Activated CD4-positive, alpha-beta T cell treated with anti-CD3 and anti-CD28 coated beads for 36 hours (primary cell): ENCODE measurements at regions not wholly inside any gene's neighbourhood (a gene's known extent, or its start where the extent isn't known, plus 50 kb on each side); places are given as distances from the start of the nearest gene placed in this dataset.

Experiments used
- ATAC-seq: fragments of 200-7000 bp; cut with Tn5 transposase; one replicate; pipeline ENCODE4 v1.10.0; 2021; ENCODE audit warnings: mild to moderate bottlenecking, moderate library complexity
- CTCF ChIA-PET: fragments of 350-600 bp; sonication (Branson Sonifier 250); formaldehyde crosslinking; loops from one replicate; lab custom pipeline; 2021; ENCODE audit warnings: antibody characterized with exemption; lab: Charles Lee
- POLR2A ChIA-PET: fragments of 350-600 bp; sonication (Branson Sonifier 250); formaldehyde crosslinking; loops from one replicate; lab custom pipeline; 2021; ENCODE audit warnings: antibody characterized with exemption, inconsistent platforms; lab: Charles Lee
- DNase-seq: peaks from one replicate; pipeline ENCODE4 v3.0.0-alpha.2; 2020
- H3K27ac Mint-ChIP-seq: one replicate; pipeline ENCODE4 v1.8.0; 2021; ENCODE audit warnings: mixed read lengths
- H3K27me3 Mint-ChIP-seq: one replicate; pipeline ENCODE4 v1.8.0; 2021; ENCODE audit warnings: mixed read lengths
- H3K36me3 Mint-ChIP-seq: one replicate; pipeline ENCODE4 v1.8.0; 2021; ENCODE audit warnings: low read depth, mixed read lengths
- H3K4me1 Mint-ChIP-seq: one replicate; pipeline ENCODE4 v1.8.0; 2021; ENCODE audit warnings: mixed read lengths
- H3K4me3 Mint-ChIP-seq: one replicate; pipeline ENCODE4 v1.8.0; 2021; ENCODE audit warnings: mild to moderate bottlenecking, moderate library complexity, mixed read lengths
- H3K9me3 Mint-ChIP-seq: one replicate; pipeline ENCODE4 v1.8.0; 2021; ENCODE audit warnings: low read depth, mixed read lengths
- intact Hi-C, 2 experiments: fragments of 100-400 bp; cut with DNase I in 1 of 2; cut with micrococcal nuclease in 1 of 2; formaldehyde crosslinking; loops; one replicate each; pipeline versions ENCODE4 v1.14.2 to v1.15.1; 2022 to 2024; cut with DNase I, micrococcal nuclease

DNA sequence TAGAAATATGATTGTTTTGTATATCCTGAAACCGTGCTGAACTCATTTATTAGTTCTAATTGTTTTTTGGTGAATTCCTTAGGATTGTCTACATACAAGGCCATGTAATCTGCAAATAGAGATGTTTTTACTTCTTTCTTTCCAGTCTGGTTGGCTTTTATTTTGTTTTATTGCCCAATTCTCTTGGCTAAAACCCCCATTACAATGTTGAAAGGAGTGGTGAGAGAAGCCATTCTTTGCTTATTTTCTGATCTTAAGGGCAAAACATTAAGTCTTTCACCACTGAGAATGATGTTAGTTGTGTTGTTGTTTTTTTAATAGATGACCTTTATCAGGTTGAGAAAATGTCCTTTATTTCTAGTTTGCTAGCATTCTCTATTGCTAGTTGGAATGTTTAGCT, 157.3 kb downstream of the NTMT2 start:
- ATAC-seq (no peak), DNase-seq (no peak)
- no peaks in the 10 kb centered on the region for H3K36me3 Mint-ChIP-seq
- H3K27ac Mint-ChIP-seq = no peak overlapping the region
- ChIA-PET POLR2A (no interaction called here), CTCF (no interaction called here)
- intact Hi-C loops = no loop called here
- H3K4me1 Mint-ChIP-seq = no peaks in the 10 kb centered on the region
- no peaks in the 10 kb centered on the region for H3K9me3 Mint-ChIP-seq
- no peak overlapping the region for H3K4me3 Mint-ChIP-seq
- peaks cover 3% of the 10 kb centered on the region for H3K27me3 Mint-ChIP-seq

DNA sequence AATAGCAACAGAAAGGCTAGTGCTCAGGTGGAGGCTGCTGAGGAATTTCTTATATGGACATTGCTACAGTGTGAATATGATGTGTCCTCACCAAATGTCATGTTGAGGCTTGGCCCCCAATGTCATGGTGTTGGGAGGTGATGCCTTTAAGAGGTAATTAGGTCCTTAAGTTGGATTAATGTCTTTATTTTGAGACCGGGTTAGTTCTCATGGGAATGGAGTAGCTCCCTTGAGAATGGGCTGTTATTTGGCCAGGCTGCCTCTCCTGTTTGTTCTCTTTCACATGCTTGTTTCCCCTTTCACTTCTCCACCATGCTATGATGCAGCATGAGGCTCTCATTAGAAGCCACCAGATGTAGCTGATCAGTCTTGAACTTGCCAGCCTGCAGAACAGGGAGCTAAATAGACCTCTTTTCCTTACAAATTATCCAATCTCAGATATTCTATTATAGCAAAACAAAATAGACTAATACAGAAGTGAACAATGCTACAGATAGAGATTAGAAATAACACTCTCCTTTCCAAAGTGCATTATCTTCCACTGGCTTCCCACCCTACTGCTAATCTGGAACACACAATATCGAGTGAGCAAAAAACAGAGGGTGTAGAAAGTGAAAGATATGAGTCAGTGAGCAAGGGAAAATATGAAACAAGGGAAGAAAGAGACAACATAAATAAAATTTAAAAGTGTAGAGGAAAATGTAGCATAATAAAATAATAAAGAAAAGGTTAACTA, 160.2 kb downstream of the NTMT2 start:
- no peak overlapping the region for H3K27ac Mint-ChIP-seq
- H3K36me3 Mint-ChIP-seq = no peaks in the 10 kb centered on the region
- no peak overlapping the region for H3K4me3 Mint-ChIP-seq
- POLR2A ChIA-PET = no interaction called here
- no peak for ATAC-seq
- DNase-seq = no peak
- intact Hi-C loops = no loop called here
- CTCF ChIA-PET = interaction anchor here (1.1 kb wide), 1 partner anchor 12 kb away, joined by 3 read pairs; no protein-coding TSS in a partner anchor
- H3K9me3 Mint-ChIP-seq = no peaks in the 10 kb centered on the region
- H3K4me1 Mint-ChIP-seq = no peaks in the 10 kb centered on the region
- H3K27me3 Mint-ChIP-seq = peaks cover 3% of the 10 kb centered on the region

DNA sequence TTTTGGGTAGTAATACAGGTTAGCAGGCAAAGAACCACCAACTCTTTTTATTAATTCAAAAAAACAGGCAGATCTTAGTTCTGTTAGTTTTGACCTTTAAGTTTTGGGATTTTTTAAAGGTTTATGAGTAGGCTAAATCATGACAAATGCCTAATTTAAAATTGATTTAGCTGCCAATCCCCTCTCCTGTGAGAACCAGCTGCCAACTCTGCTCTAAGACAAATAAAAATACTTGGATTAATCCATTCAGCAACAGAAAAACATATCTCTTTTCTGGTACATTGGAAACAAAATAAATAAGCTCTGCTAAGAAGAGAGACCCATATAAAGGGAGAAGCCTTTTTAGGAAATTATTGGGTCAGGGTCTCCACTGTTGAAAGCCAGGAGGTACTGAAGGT, 160.8 kb downstream of the NTMT2 start:
- POLR2A ChIA-PET = no interaction called here
- Mint-ChIP-seq H3K27me3 (peaks cover 2% of the 10 kb centered on the region), H3K4me1 (no peaks in the 10 kb centered on the region), H3K9me3 (no peaks in the 10 kb centered on the region), H3K27ac (no peak overlapping the region), H3K4me3 (no peak overlapping the region), H3K36me3 (no peaks in the 10 kb centered on the region)
- ATAC-seq = no peak
- intact Hi-C loops = no loop called here
- DNase-seq = no peak
- CTCF ChIA-PET = interaction anchor here (1.1 kb wide), 1 partner anchor 12 kb away, joined by 3 read pairs; no protein-coding TSS in a partner anchor

DNA sequence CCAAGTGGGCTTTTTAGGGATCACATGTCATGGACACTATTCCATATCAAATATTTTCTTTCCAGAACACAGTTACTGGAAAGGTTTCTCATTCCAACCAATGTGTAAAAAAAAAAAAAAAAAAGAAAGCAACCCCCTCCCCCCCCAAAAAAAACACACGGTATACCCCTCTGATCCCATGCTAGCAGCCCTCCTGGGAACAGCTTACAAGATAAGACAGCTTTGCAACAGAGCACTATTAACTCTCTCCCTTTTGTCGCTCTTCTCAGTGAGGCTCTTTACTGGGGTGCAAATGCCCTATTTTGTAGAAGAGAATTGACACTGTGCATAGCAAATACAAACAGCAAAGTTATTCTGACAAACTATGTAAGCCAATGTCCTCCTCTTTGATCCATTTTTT, 161.2 kb downstream of the NTMT2 start:
- ATAC-seq (no peak), DNase-seq (no peak)
- no peaks in the 10 kb centered on the region for H3K4me1 Mint-ChIP-seq
- ChIA-PET POLR2A (no interaction called here), CTCF (interaction anchor here (1.1 kb wide), 1 partner anchor 11 kb away, joined by 3 read pairs; no protein-coding TSS in a partner anchor)
- H3K27me3 Mint-ChIP-seq = peaks cover 2% of the 10 kb centered on the region
- H3K9me3 Mint-ChIP-seq = no peaks in the 10 kb centered on the region
- intact Hi-C loops = no loop called here
- no peak overlapping the region for H3K4me3 Mint-ChIP-seq
- H3K27ac Mint-ChIP-seq = no peak overlapping the region
- no peaks in the 10 kb centered on the region for H3K36me3 Mint-ChIP-seq

DNA sequence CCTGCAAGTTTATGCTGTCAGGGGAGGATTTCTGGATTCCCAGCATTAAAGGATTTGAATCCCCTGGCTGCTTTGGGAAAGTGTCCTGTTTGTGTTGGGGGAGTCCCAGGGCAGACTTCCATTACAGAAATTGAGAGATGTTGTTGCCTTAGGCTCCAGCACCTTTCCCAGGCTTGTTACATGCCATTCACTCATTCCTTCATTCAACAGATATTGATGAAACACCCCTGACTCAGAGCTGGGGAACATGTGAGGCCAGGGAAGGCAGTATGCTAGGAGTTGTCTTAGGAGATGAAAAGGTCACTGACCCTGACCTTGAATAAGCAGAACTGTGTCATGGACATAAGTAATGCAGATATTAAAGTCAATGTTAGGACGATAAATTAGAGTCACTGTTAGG, 161.7 kb downstream of the NTMT2 start:
- CTCF ChIA-PET = no interaction called here
- H3K36me3 Mint-ChIP-seq = no peaks in the 10 kb centered on the region
- no peak overlapping the region for H3K27ac Mint-ChIP-seq
- intact Hi-C loops = no loop called here
- no peak for ATAC-seq
- H3K4me3 Mint-ChIP-seq = no peak overlapping the region
- no peak for DNase-seq
- H3K9me3 Mint-ChIP-seq = no peaks in the 10 kb centered on the region
- POLR2A ChIA-PET = no interaction called here
- peaks cover 2% of the 10 kb centered on the region for H3K27me3 Mint-ChIP-seq
- H3K4me1 Mint-ChIP-seq = no peaks in the 10 kb centered on the region

DNA sequence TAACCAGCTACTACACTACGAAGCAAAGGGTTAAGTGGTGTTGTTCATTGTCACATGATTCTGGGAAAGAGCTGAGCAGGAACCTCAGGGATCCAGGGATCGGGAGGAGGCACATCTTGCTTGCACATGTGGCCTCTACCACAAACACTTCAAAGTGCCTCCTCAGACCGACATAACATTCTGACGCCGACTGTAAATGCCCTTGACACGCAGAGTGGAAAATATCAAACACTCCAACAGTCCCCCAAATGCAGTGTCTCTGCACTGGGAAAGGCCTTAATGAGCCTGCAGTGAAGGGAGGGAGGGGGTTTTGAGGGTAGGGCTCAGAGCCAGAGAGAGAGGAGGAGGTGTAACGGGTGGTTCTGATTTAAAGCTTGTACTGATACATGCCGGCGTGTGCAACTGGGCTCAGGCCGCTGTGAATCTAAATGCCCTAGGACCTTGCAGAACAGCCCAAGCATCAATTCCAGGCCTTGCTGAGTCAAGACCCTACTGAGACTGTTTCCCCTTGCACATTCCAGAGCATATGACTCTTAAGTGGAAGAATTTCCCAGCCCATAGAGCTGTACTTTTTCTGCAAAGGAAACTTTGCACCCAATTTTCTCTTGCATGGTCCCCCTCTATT, 163.7 kb downstream of the NTMT2 start:
- no peak overlapping the region for H3K27ac Mint-ChIP-seq
- H3K9me3 Mint-ChIP-seq = no peaks in the 10 kb centered on the region
- no peaks in the 10 kb centered on the region for H3K4me1 Mint-ChIP-seq
- intact Hi-C loops = no loop called here
- DNase-seq (no peak), ATAC-seq (no peak)
- H3K4me3 Mint-ChIP-seq = no peak overlapping the region
- H3K27me3 Mint-ChIP-seq = peaks cover 2% of the 10 kb centered on the region
- CTCF ChIA-PET = no interaction called here
- POLR2A ChIA-PET = no interaction called here
- H3K36me3 Mint-ChIP-seq = no peaks in the 10 kb centered on the region

DNA sequence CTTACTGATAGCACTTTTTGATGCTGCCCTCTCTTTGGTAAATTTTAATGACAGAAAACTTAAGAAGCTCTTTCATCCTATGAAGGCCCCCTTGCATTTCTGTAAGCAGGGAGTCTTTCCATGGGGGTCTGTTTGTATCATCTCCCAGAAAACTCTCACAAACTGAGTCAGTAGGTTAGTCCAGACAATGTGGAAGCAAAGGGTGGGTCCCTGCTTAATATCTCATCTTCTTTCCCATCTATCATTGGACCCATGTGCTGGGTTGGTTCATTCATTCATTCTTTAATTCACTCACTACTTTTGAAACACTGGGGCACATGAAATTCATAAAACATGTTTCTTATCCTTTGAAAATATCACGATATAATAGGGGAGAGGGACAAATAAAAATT, 164.3 kb downstream of the NTMT2 start:
- H3K27me3 Mint-ChIP-seq = peaks cover 2% of the 10 kb centered on the region

DNA sequence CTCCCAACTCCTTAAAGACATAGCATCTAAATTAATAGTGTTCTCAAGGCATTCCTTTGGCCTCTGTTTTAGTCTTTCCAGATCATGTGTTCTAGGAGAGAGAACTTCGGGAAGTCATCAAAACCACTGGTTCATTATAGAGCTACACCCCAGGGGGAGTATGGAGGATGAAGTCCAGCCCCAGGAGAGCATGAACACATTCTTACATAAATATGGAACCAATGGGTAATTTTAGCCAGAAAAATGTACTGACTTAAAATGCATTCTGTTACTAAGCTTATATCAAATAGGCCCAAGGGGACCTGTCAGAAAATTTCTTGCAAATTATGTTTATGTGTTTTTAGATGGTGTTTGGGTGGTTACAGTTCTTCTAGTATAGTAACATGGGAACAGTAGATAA, 165.2 kb downstream of the NTMT2 start:
- no peaks in the 10 kb centered on the region for H3K4me1 Mint-ChIP-seq
- DNase-seq = no peak
- H3K27me3 Mint-ChIP-seq = peaks cover 2% of the 10 kb centered on the region
- H3K36me3 Mint-ChIP-seq = no peaks in the 10 kb centered on the region
- intact Hi-C loops = no loop called here
- POLR2A ChIA-PET = no interaction called here
- CTCF ChIA-PET = no interaction called here
- H3K4me3 Mint-ChIP-seq = no peak overlapping the region
- no peak for ATAC-seq
- no peak overlapping the region for H3K27ac Mint-ChIP-seq
- no peaks in the 10 kb centered on the region for H3K9me3 Mint-ChIP-seq

More for the DNA sequence above, 164.3 kb downstream of the NTMT2 start:
- ChIA-PET POLR2A (no interaction called here), CTCF (no interaction called here)
- intact Hi-C loops = no loop called here
- DNase-seq (no peak), ATAC-seq (no peak)
- H3K4me1 Mint-ChIP-seq = no peaks in the 10 kb centered on the region
- H3K9me3 Mint-ChIP-seq = no peaks in the 10 kb centered on the region
- no peaks in the 10 kb centered on the region for H3K36me3 Mint-ChIP-seq
- H3K4me3 Mint-ChIP-seq = no peak overlapping the region
- H3K27ac Mint-ChIP-seq = no peak overlapping the region

DNA sequence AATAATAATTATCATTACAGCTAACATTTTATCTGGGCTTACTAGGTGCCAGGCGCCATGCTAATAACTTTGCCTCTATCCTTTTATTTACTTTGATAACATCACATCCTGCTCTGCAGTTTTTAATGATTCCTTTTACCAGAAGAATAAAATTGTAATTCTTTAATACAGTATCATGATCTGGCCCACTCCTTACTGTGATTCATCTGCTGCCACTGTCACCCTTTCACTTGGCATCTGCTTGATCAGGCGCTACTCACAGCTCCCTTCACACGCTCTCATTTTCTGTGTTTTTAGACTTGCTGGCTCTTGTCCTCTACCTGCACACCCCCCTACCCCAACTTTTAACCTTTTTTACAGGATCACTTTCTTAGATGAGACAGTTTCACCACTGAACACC, 167.5 kb downstream of the NTMT2 start:
- Mint-ChIP-seq H3K4me1 (no peaks in the 10 kb centered on the region), H3K36me3 (no peaks in the 10 kb centered on the region), H3K27ac (no peak overlapping the region), H3K4me3 (no peak overlapping the region), H3K9me3 (no peaks in the 10 kb centered on the region), H3K27me3 (no peaks in the 10 kb centered on the region)
- ATAC-seq (no peak), DNase-seq (no peak)
- ChIA-PET POLR2A (no interaction called here), CTCF (no interaction called here)
- intact Hi-C loops = no loop called here

DNA sequence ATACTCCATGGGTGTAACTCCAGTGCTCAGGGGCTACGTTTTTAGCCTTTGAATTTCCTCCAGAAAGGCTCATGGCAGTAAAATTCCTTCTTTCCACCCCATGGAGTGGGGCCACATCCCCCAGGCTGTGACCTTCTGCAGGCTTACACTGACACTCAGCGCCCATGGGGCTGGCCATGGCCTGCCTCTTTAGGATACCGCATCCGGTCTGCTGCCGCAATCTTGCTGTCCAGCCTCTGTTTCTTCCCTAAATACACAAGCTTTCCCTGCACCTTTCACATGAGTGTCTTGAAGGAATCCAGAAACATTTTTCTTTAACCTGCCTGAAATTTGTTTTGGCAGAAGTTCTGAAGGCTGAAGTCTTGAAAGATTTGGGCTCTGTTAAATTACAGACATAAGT, 170.5 kb downstream of the NTMT2 start:
- ATAC-seq (no peak), DNase-seq (no peak)
- Mint-ChIP-seq H3K36me3 (no peaks in the 10 kb centered on the region), H3K4me3 (no peak overlapping the region), H3K27me3 (no peaks in the 10 kb centered on the region), H3K27ac (no peak overlapping the region), H3K4me1 (no peaks in the 10 kb centered on the region), H3K9me3 (no peaks in the 10 kb centered on the region)
- POLR2A ChIA-PET = no interaction called here
- CTCF ChIA-PET = no interaction called here
- intact Hi-C loops = no loop called here

DNA sequence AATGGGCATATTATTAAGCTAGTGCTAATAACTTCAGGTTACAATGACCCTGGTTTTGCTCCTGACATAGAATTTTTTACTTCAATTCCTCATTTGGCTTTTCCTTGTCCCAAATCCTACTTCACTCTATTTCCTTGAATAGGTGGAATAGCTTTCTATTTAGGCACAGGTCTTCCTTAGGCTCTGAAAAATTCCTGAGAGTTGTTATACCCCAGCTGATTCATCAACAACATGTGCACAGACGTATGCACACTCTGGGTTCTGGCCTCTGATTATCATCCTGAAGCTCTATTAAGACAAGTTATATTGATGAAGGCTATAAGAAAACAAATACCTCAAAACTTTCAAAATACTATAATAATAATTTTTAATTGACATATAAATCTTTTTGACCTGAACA, 172.4 kb downstream of the NTMT2 start:
- H3K27ac Mint-ChIP-seq = no peak overlapping the region
- H3K9me3 Mint-ChIP-seq = no peaks in the 10 kb centered on the region
- intact Hi-C loops = no loop called here
- H3K4me3 Mint-ChIP-seq = no peak overlapping the region
- no peak for ATAC-seq
- H3K27me3 Mint-ChIP-seq = peaks cover 2% of the 10 kb centered on the region
- H3K4me1 Mint-ChIP-seq = no peaks in the 10 kb centered on the region
- H3K36me3 Mint-ChIP-seq = no peaks in the 10 kb centered on the region
- no peak for DNase-seq
- ChIA-PET CTCF (interaction anchor here (0.9 to 1.3 kb wide), 2 partner anchors 12 to 136 kb away, joined by 3 to 4 read pairs; no protein-coding TSS in a partner anchor), POLR2A (no interaction called here)

DNA sequence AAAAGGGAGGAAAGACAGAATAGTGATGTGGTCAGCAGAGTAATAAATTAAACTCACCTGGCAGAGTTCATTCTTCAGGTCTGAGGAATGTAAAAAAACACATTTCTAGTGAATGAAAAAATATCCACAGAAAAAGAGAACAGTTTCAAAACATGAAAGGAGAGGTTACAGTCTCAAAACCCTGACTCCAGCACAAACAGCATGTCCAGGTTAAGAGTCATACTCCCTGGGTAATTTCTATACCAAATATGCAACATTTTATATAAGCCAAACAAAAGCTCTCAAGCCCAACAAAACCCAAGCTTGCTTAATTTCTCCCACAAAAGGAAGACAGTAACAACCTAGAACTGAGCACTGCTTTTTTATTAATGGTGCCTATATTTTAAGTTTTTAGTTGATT, 173.0 kb downstream of the NTMT2 start:
- ChIA-PET CTCF (interaction anchor here (1.3 kb wide), 1 partner anchor 135 kb away, joined by 4 read pairs; no protein-coding TSS in a partner anchor), POLR2A (no interaction called here)
- H3K4me3 Mint-ChIP-seq = no peak overlapping the region

More for the DNA sequence above, 173.0 kb downstream of the NTMT2 start:
- Mint-ChIP-seq H3K4me1 (no peaks in the 10 kb centered on the region), H3K36me3 (no peaks in the 10 kb centered on the region), H3K27ac (no peak overlapping the region), H3K9me3 (no peaks in the 10 kb centered on the region), H3K27me3 (peaks cover 5% of the 10 kb centered on the region)
- intact Hi-C loops = no loop called here
- DNase-seq (no peak), ATAC-seq (no peak)
